ENCODE measurements at regions not wholly inside any gene's neighbourhood (a gene's known extent, or its start where the extent isn't known, plus 50 kb on each side); places are given as distances from the start of the nearest gene placed in this dataset.

GRCh38 chr7:26054386-26054785 lies 97.6 kb upstream of the NFE2L3 start:
- Mint-ChIP-seq H3K27ac (no peak overlapping the region), H3K4me3 (no peak overlapping the region), H3K4me1 (ENCODE audit: low read depth) (no peaks in the 10 kb centered on the region), H3K36me3 (ENCODE audit: low read depth) (peaks cover 1% of the 10 kb centered on the region), H3K27me3 (ENCODE audit: low read depth) (peaks cover 15% of the 10 kb centered on the region), H3K9me3 (peaks cover 2% of the 10 kb centered on the region)
- intact Hi-C loops (cut with micrococcal nuclease), result no loop called here
- CTCF ChIA-PET, result interaction anchor here (0.6 to 0.9 kb wide), 3 partner anchors 11 to 162 kb away, joined by 3 to 7 read pairs (median 5); no protein-coding TSS in a partner anchor
- no peak for DNase-seq

- H3K4me1 Mint-ChIP-seq (ENCODE audit: low read depth), result no peaks in the 10 kb centered on the region
- peaks cover 15% of the 10 kb centered on the region for H3K27me3 Mint-ChIP-seq (ENCODE audit: low read depth)
- no peak for DNase-seq
- H3K36me3 Mint-ChIP-seq (ENCODE audit: low read depth), result peaks cover 1% of the 10 kb centered on the region
- intact Hi-C loops (cut with micrococcal nuclease), result no loop called here
- peaks cover 2% of the 10 kb centered on the region for H3K9me3 Mint-ChIP-seq
- H3K27ac Mint-ChIP-seq, result no peak overlapping the region
- CTCF ChIA-PET, result no interaction called here
- H3K4me3 Mint-ChIP-seq, result no peak overlapping the region
These were observed 96.8 kb upstream of the NFE2L3 start for GRCh38 chr7:26055241-26055640.

DNA sequence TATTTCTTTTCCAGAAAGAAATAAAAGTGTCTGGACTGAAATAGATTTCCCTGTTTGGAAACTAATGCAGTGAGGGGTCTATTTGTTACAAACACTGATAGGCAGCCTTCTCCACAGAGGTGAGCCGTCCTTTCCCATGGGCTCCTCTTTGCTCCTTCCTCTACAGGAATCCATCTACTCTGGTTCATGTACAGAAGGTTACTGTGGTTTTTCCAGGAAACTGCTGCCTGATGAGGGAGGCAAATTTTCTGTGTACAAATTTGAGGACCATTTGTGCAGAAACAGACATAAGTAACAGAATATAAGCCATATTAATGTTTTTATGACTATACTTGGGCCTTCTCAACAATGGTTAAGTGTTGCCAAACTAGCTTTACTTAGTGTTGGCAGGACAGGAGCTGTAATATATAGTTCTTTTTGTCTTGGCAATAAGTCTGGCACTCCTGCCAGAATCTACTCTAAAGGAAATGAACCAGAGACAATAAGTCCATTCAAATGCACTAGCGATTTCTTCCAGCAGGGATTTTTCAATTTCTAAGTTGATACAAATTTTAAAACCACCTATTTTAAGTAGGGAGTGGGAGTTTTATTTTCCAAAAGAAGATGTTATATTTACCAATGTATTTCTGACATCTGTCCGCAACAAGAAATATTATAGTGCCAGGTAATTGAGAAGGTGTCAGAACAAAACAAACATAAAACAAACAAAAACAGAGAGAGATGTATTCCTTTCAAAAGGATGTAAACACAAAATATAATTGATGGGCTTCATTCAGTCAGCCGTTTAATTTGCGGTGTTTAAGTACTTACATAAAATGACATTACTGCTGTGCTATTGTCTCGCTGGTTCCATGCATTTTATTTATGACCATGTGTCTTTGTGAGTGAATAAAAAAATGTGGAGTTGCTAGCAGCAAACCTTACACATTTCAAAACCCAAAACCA lies 91.0 kb upstream of the NFE2L3 start:
- no peak for DNase-seq
- H3K27me3 Mint-ChIP-seq (ENCODE audit: low read depth), result peaks cover 12% of the 10 kb centered on the region
- no peak overlapping the region for H3K27ac Mint-ChIP-seq
- CTCF ChIA-PET, result interaction anchor here (0.6 to 3.8 kb wide), 8 partner anchors 22 to 304 kb away, joined by 3 to 32 read pairs (median 4); no protein-coding TSS in a partner anchor
- no peak overlapping the region for H3K4me3 Mint-ChIP-seq
- intact Hi-C loops (cut with micrococcal nuclease), result loop anchor here (1.0 kb wide), 1 partner anchor 169 kb away; no protein-coding TSS in a partner anchor
- no peaks in the 10 kb centered on the region for H3K36me3 Mint-ChIP-seq (ENCODE audit: low read depth)
- peaks cover 9% of the 10 kb centered on the region for H3K4me1 Mint-ChIP-seq (ENCODE audit: low read depth)
- H3K9me3 Mint-ChIP-seq, result no peaks in the 10 kb centered on the region

DNA sequence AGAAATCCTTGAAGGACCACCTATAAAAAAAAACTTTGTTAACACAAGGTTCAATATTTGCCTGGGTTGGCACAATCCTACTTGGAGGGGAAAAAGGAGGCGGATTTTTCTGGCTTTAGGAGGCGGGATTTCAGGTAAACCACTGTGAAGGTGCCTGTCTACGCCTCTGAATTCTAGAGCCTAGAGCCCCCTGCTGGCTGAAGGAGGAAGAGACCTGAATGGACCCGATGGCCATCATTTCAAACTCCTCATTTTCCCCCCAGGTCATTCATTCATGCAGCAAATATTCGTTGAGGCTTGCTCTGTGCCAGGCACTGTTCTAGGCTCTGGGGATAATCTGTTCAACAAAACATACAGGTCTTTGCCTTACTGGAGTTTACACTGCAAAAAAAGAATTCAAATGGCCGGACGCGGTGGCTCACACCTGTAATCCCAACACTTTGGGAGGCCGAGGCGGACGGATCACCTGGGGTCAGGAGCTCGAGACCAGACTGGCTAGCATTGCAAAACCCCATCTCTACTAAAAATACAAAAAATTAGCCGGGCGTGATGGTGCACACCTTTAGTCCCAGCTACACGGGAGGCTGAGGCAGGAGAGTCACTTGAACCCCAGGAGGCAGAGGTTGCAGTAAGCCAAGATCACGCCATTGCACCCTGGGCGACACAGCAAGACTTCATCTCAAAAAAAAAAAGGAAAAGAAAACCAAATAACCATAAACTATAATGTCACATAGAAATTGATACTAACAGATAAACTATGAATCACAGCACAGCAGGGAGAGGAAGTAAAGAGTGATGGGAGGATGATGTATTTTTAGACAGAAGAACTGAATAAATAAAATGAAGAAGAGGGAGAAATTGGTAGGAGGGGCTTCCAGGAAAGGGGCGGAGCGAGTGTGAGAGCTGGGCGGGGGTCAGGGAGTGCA lies 90.1 kb upstream of the NFE2L3 start:
- no peak overlapping the region for H3K27ac Mint-ChIP-seq
- no peak overlapping the region for H3K4me3 Mint-ChIP-seq
- intact Hi-C loops (cut with micrococcal nuclease), result loop anchor here (1.0 kb wide), 1 partner anchor 170 kb away; no protein-coding TSS in a partner anchor
- peaks cover 11% of the 10 kb centered on the region for H3K27me3 Mint-ChIP-seq (ENCODE audit: low read depth)
- H3K4me1 Mint-ChIP-seq (ENCODE audit: low read depth), result peaks cover 9% of the 10 kb centered on the region
- H3K36me3 Mint-ChIP-seq (ENCODE audit: low read depth), result no peaks in the 10 kb centered on the region
- CTCF ChIA-PET, result interaction anchor here (0.6 to 3.4 kb wide), 9 partner anchors 27 to 1891 kb away, joined by 3 to 32 read pairs (median 4); no protein-coding TSS in a partner anchor
- peak; percentile 86 for DNase-seq
- no peaks in the 10 kb centered on the region for H3K9me3 Mint-ChIP-seq

GRCh38 chr7:26065652-26066051 lies 86.3 kb upstream of the NFE2L3 start:
- H3K36me3 Mint-ChIP-seq (ENCODE audit: low read depth), result no peaks in the 10 kb centered on the region
- CTCF ChIA-PET, result interaction anchor here (0.7 kb wide), 1 partner anchor 12 kb away, joined by 3 read pairs; no protein-coding TSS in a partner anchor
- H3K27me3 Mint-ChIP-seq (ENCODE audit: low read depth), result peaks cover 6% of the 10 kb centered on the region
- no peak overlapping the region for H3K27ac Mint-ChIP-seq
- no peaks in the 10 kb centered on the region for H3K9me3 Mint-ChIP-seq
- no peak overlapping the region for H3K4me3 Mint-ChIP-seq
- intact Hi-C loops (cut with micrococcal nuclease), result no loop called here
- peaks cover 9% of the 10 kb centered on the region for H3K4me1 Mint-ChIP-seq (ENCODE audit: low read depth)
- no peak for DNase-seq

- CTCF ChIA-PET, result interaction anchor here (1.0 kb wide), 1 partner anchor 174 kb away, joined by 5 read pairs; no protein-coding TSS in a partner anchor
- DNase-seq, result no peak
- no peak overlapping the region for H3K27ac Mint-ChIP-seq
- intact Hi-C loops (cut with micrococcal nuclease), result no loop called here
- no peak overlapping the region for H3K4me3 Mint-ChIP-seq
- H3K4me1 Mint-ChIP-seq (ENCODE audit: low read depth), result peaks cover 6% of the 10 kb centered on the region
- peaks cover 5% of the 10 kb centered on the region for H3K27me3 Mint-ChIP-seq (ENCODE audit: low read depth)
- no peaks in the 10 kb centered on the region for H3K36me3 Mint-ChIP-seq (ENCODE audit: low read depth)
- H3K9me3 Mint-ChIP-seq, result no peaks in the 10 kb centered on the region
These were observed 85.3 kb upstream of the NFE2L3 start for GRCh38 chr7:26066736-26067135.

GRCh38 chr7:26070290-26070689 lies 81.7 kb upstream of the NFE2L3 start:
- H3K27me3 Mint-ChIP-seq (ENCODE audit: low read depth), result peaks cover 5% of the 10 kb centered on the region
- H3K9me3 Mint-ChIP-seq, result no peaks in the 10 kb centered on the region
- DNase-seq, result no peak
- no peaks in the 10 kb centered on the region for H3K4me1 Mint-ChIP-seq (ENCODE audit: low read depth)
- CTCF ChIA-PET, result interaction anchor here (0.7 to 1.6 kb wide), 5 partner anchors 8 to 178 kb away, joined by 3 to 5 read pairs (median 3); no protein-coding TSS in a partner anchor
- H3K27ac Mint-ChIP-seq, result no peak overlapping the region
- H3K36me3 Mint-ChIP-seq (ENCODE audit: low read depth), result no peaks in the 10 kb centered on the region
- intact Hi-C loops (cut with micrococcal nuclease), result loop anchor here (10.0 kb wide), 1 partner anchor 425 kb away; no protein-coding TSS in a partner anchor
- no peak overlapping the region for H3K4me3 Mint-ChIP-seq

DNA sequence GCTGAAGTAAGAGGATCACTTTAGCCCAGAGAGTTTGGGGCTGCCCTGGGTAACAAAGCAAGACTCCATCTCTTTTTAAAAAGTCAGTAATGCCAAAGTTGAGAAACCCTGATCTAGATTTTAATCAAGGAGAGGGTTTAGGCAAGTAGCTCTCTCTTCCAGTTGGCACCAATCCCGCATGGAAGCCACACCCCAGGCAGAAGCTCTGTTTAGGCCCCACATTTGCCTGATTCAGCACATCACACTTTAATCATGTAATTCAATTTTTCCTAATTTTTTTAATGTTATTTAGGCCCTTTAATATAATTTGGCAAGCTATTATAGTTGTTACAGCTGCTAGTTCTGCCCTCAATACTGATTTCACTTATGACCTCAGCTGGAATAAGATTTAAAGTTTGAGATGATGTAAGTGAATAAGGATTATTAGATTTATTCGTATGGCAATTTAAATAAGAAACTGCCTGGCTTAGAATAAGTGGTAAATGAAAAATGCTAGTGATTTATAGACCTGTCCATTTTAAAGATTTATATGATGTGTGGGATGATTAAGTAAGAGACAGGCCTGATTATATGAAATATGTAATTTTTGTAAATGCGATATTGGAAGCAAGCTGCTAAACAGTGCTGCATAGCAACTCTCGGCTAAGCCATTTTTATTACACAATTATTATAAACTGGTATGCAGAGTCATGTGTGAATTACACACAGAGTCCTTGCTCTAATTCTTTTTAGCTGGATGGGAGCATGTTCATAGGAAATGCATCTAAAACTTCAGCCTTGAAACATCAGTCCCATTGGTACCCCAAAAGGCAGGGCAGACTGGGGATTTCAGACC lies 80.2 kb upstream of the NFE2L3 start:
- CTCF ChIA-PET, result interaction anchor here (0.5 to 1.4 kb wide), 4 partner anchors 12 to 178 kb away, joined by 3 to 5 read pairs (median 4); no protein-coding TSS in a partner anchor
- Mint-ChIP-seq H3K4me1 (ENCODE audit: low read depth) (no peaks in the 10 kb centered on the region), H3K27ac (no peak overlapping the region), H3K27me3 (ENCODE audit: low read depth) (peaks cover 5% of the 10 kb centered on the region), H3K36me3 (ENCODE audit: low read depth) (no peaks in the 10 kb centered on the region), H3K9me3 (no peaks in the 10 kb centered on the region), H3K4me3 (no peak overlapping the region)
- no peak for DNase-seq
- intact Hi-C loops (cut with micrococcal nuclease), result loop anchor here (10.0 kb wide), 1 partner anchor 423 kb away; no protein-coding TSS in a partner anchor

- no peak overlapping the region for H3K27ac Mint-ChIP-seq
- H3K9me3 Mint-ChIP-seq, result no peaks in the 10 kb centered on the region
- no peaks in the 10 kb centered on the region for H3K36me3 Mint-ChIP-seq (ENCODE audit: low read depth)
- H3K4me1 Mint-ChIP-seq (ENCODE audit: low read depth), result no peaks in the 10 kb centered on the region
- intact Hi-C loops (cut with micrococcal nuclease), result loop anchor here (10.0 kb wide), 1 partner anchor 422 kb away; no protein-coding TSS in a partner anchor
- CTCF ChIA-PET, result interaction anchor here (1.5 to 1.9 kb wide), 2 partner anchors 11 to 292 kb away, joined by 5 to 6 read pairs; no protein-coding TSS in a partner anchor
- no peak overlapping the region for H3K4me3 Mint-ChIP-seq
- no peak for DNase-seq
- peaks cover 5% of the 10 kb centered on the region for H3K27me3 Mint-ChIP-seq (ENCODE audit: low read depth)
These were observed 79.0 kb upstream of the NFE2L3 start for GRCh38 chr7:26073041-26073440.

GRCh38 chr7:26074919-26075318 lies 77.1 kb upstream of the NFE2L3 start:
- intact Hi-C loops (cut with micrococcal nuclease), result loop anchor here (5.0 to 10.0 kb wide), 3 partner anchors 183 to 592 kb away; no protein-coding TSS in a partner anchor
- H3K4me1 Mint-ChIP-seq (ENCODE audit: low read depth), result peaks cover 3% of the 10 kb centered on the region
- CTCF ChIA-PET, result no interaction called here
- H3K4me3 Mint-ChIP-seq, result no peak overlapping the region
- no peak for DNase-seq
- peaks cover 16% of the 10 kb centered on the region for H3K27me3 Mint-ChIP-seq (ENCODE audit: low read depth)
- no peaks in the 10 kb centered on the region for H3K36me3 Mint-ChIP-seq (ENCODE audit: low read depth)
- no peaks in the 10 kb centered on the region for H3K9me3 Mint-ChIP-seq
- no peak overlapping the region for H3K27ac Mint-ChIP-seq

GRCh38 chr7:26076691-26077090 lies 75.3 kb upstream of the NFE2L3 start:
- DNase-seq, result no peak
- Mint-ChIP-seq H3K4me3 (no peak overlapping the region), H3K9me3 (no peaks in the 10 kb centered on the region), H3K4me1 (ENCODE audit: low read depth) (peaks cover 3% of the 10 kb centered on the region), H3K36me3 (ENCODE audit: low read depth) (no peaks in the 10 kb centered on the region), H3K27me3 (ENCODE audit: low read depth) (peaks cover 22% of the 10 kb centered on the region), H3K27ac (no peak overlapping the region)
- CTCF ChIA-PET, result interaction anchor here (0.9 to 1.1 kb wide), 2 partner anchors 224 to 293 kb away, joined by 3 to 5 read pairs; no protein-coding TSS in a partner anchor
- intact Hi-C loops (cut with micrococcal nuclease), result loop anchor here (5.0 to 10.0 kb wide), 3 partner anchors 184 to 591 kb away; no protein-coding TSS in a partner anchor

Data from activated naive CD4-positive, alpha-beta T cell treated with anti-CD3 and anti-CD28 coated beads for 36 hours (primary cell).